GM13976 (cell line): ENCODE measurements at regions not wholly inside any gene's neighbourhood (a gene's known extent, or its start where the extent isn't known, plus 50 kb on each side); places are given as distances from the start of the nearest gene placed in this dataset.

Experiments
- DNase-seq: peaks from one replicate; pipeline ENCODE4 v3.0.0; 2012; ENCODE audit warnings: low spot score
- CTCF ChIP-seq: IDR thresholded peaks from 2 replicates; pipeline ENCODE4 v1.5.1; 2012; ENCODE audit warnings: borderline replicate concordance, mild to moderate bottlenecking; ENCODE audit not compliant: insufficient read depth; ENCODE audit errors: extremely low read depth, missing control alignments, control extremely low read depth
- in situ Hi-C: fragments of 300-500 bp; cut with MboI; formaldehyde crosslinking; loops from one replicate; pipeline ENCODE4 v1.12.0; 2022; ENCODE audit warnings: low sequenced_read_pairs, mixed read lengths, inconsistent platforms; ENCODE audit not compliant: unreplicated experiment

GRCh38 chr14:44589180-44589579 is 82.1 kb upstream of the FSCB start:
- no peak for TF ChIP-seq CTCF
- in situ Hi-C loops = no loop called here
- no peak for DNase-seq

GRCh38 chr14:44586910-44587309 is 79.8 kb upstream of the FSCB start:
- in situ Hi-C loops = no loop called here
- TF ChIP-seq CTCF = no peak
- DNase-seq = no peak

- DNase-seq = no peak
- in situ Hi-C loops = no loop called here
- no peak for TF ChIP-seq CTCF
These were observed 69.3 kb upstream of the FSCB start for GRCh38 chr14:44576356-44576755.

- in situ Hi-C loops = no loop called here
- no peak for TF ChIP-seq CTCF
- DNase-seq = no peak
These were observed 60.9 kb upstream of the FSCB start for GRCh38 chr14:44567997-44568396.

- no peak for TF ChIP-seq CTCF
These were observed 58.9 kb upstream of the FSCB start for GRCh38 chr14:44565968-44566367.

GRCh38 chr14:44564908-44565307 is 57.8 kb upstream of the FSCB start:
- TF ChIP-seq CTCF = no peak
- in situ Hi-C loops = no loop called here
- no peak for DNase-seq

More at GRCh38 chr14:44565968-44566367, 58.9 kb upstream of the FSCB start:
- DNase-seq = no peak
- in situ Hi-C loops = no loop called here
